ENCODE measurements at regions not wholly inside any gene's neighbourhood (a gene's known extent, or its start where the extent isn't known, plus 50 kb on each side); places are given as distances from the start of the nearest gene placed in this dataset.

GRCh38 chrX:138921031-138921430, 209.5 kb upstream of the FGF13 start:
- Histone ChIP-seq H3K4me3 (no peak overlapping the region), H3K9ac (no peak overlapping the region), H3K79me2 (ENCODE audit: low read depth) (no peaks in the 10 kb centered on the region), H4K20me1 (ENCODE audit: low read depth) (no peaks in the 10 kb centered on the region), H3K4me2 (no peak overlapping the region), H3K27ac (no peak overlapping the region), H3K9me3 (ENCODE audit: low read depth) (no peaks in the 10 kb centered on the region), H3F3A (ENCODE audit: low read depth) (no peaks in the 10 kb centered on the region), H3K4me1 (no peaks in the 10 kb centered on the region), H2AFZ (replicated peaks) (no peak overlapping the region), H3K27me3 (no peaks in the 10 kb centered on the region), H3K36me3 (no peaks in the 10 kb centered on the region)
- Mint-ChIP-seq H3K4me1 (peaks cover 10% of the 10 kb centered on the region), H3K9me3 (no peaks in the 10 kb centered on the region), H3K4me3 (no peak overlapping the region), H3K36me3 (no peaks in the 10 kb centered on the region), H3K27me3 (ENCODE audit: insufficient read depth, low read depth) (no peaks in the 10 kb centered on the region), H3K27ac (no peak overlapping the region)
- TF ChIP-seq EZH2 (IDR thresholded peaks at IDR 0.05) (no peak), EZH2phosphoT487 (IDR thresholded peaks at IDR 0.05) (no peak), CTCF (IDR thresholded peaks at IDR 0.05) (no peak)
- no peak for DNase-seq (ENCODE audit: low spot score)

- H3K9me3 ChIP-seq (ENCODE audit: low read depth): no peaks in the 10 kb centered on the region
- H3K27ac ChIP-seq: no peak overlapping the region
- no peak overlapping the region for H3K27ac Mint-ChIP-seq
- H3F3A ChIP-seq (ENCODE audit: low read depth): no peaks in the 10 kb centered on the region
- H3K27me3 Mint-ChIP-seq (ENCODE audit: insufficient read depth, low read depth): no peaks in the 10 kb centered on the region
- no peaks in the 10 kb centered on the region for H3K79me2 ChIP-seq (ENCODE audit: low read depth)
- H3K4me1 Mint-ChIP-seq: peaks cover 12% of the 10 kb centered on the region
- H3K36me3 ChIP-seq: no peaks in the 10 kb centered on the region
- H4K20me1 ChIP-seq (ENCODE audit: low read depth): no peaks in the 10 kb centered on the region
- H3K27me3 ChIP-seq: no peaks in the 10 kb centered on the region
- TF ChIP-seq CTCF (IDR thresholded peaks at IDR 0.05) (no peak), EZH2phosphoT487 (IDR thresholded peaks at IDR 0.05) (no peak), EZH2 (IDR thresholded peaks at IDR 0.05) (no peak)
- H3K4me3 ChIP-seq: no peak overlapping the region
- H3K4me3 Mint-ChIP-seq: no peak overlapping the region
- no peak overlapping the region for H3K9ac ChIP-seq
- H3K36me3 Mint-ChIP-seq: no peaks in the 10 kb centered on the region
- H3K4me2 ChIP-seq: no peak overlapping the region
- H3K4me1 ChIP-seq: no peaks in the 10 kb centered on the region
- no peak for DNase-seq (ENCODE audit: low spot score)
- no peak overlapping the region for H2AFZ ChIP-seq (replicated peaks)
- no peaks in the 10 kb centered on the region for H3K9me3 Mint-ChIP-seq
These were observed 206.3 kb upstream of the FGF13 start for GRCh38 chrX:138917781-138918180.

- no peaks in the 10 kb centered on the region for H3K4me1 ChIP-seq
- H3K36me3 Mint-ChIP-seq: no peaks in the 10 kb centered on the region
- H3K4me3 ChIP-seq: no peak overlapping the region
- no peaks in the 10 kb centered on the region for H3K36me3 ChIP-seq
- no peak for TF ChIP-seq EZH2phosphoT487 (IDR thresholded peaks at IDR 0.05)
- TF ChIP-seq CTCF (IDR thresholded peaks at IDR 0.05): no peak
- no peak for TF ChIP-seq EZH2 (IDR thresholded peaks at IDR 0.05)
- H2AFZ ChIP-seq (replicated peaks): no peak overlapping the region
- peaks cover 2% of the 10 kb centered on the region for H3K27me3 Mint-ChIP-seq (ENCODE audit: insufficient read depth, low read depth)
- no peak overlapping the region for H3K27ac ChIP-seq
- no peaks in the 10 kb centered on the region for H3F3A ChIP-seq (ENCODE audit: low read depth)
- H3K9me3 ChIP-seq (ENCODE audit: low read depth): no peaks in the 10 kb centered on the region
- no peak for DNase-seq (ENCODE audit: low spot score)
- no peak overlapping the region for H3K4me2 ChIP-seq
- no peak overlapping the region for H3K9ac ChIP-seq
- no peak overlapping the region for H3K27ac Mint-ChIP-seq
- no peaks in the 10 kb centered on the region for H3K27me3 ChIP-seq
- no peaks in the 10 kb centered on the region for H4K20me1 ChIP-seq (ENCODE audit: low read depth)
- no peaks in the 10 kb centered on the region for H3K9me3 Mint-ChIP-seq
- H3K4me3 Mint-ChIP-seq: no peak overlapping the region
- H3K79me2 ChIP-seq (ENCODE audit: low read depth): no peaks in the 10 kb centered on the region
- H3K4me1 Mint-ChIP-seq: peaks cover 25% of the 10 kb centered on the region
These were observed 203.2 kb upstream of the FGF13 start for GRCh38 chrX:138914767-138915166.

GRCh38 chrX:138908577-138908976, 197.1 kb upstream of the FGF13 start:
- Histone ChIP-seq H3K36me3 (no peaks in the 10 kb centered on the region), H3K4me3 (no peak overlapping the region), H3K4me1 (no peaks in the 10 kb centered on the region), H3K4me2 (no peak overlapping the region), H3F3A (ENCODE audit: low read depth) (no peaks in the 10 kb centered on the region), H3K27ac (no peak overlapping the region), H4K20me1 (ENCODE audit: low read depth) (no peaks in the 10 kb centered on the region), H2AFZ (replicated peaks) (no peak overlapping the region), H3K79me2 (ENCODE audit: low read depth) (no peaks in the 10 kb centered on the region), H3K9me3 (ENCODE audit: low read depth) (no peaks in the 10 kb centered on the region), H3K9ac (no peak overlapping the region), H3K27me3 (no peaks in the 10 kb centered on the region)
- TF ChIP-seq CTCF (IDR thresholded peaks at IDR 0.05) (no peak), EZH2phosphoT487 (IDR thresholded peaks at IDR 0.05) (no peak), EZH2 (IDR thresholded peaks at IDR 0.05) (no peak)
- H3K27ac Mint-ChIP-seq: no peak overlapping the region
- peaks cover 2% of the 10 kb centered on the region for H3K27me3 Mint-ChIP-seq (ENCODE audit: insufficient read depth, low read depth)
- DNase-seq (ENCODE audit: low spot score): no peak
- no peak overlapping the region for H3K4me3 Mint-ChIP-seq
- H3K4me1 Mint-ChIP-seq: peaks cover 17% of the 10 kb centered on the region
- H3K36me3 Mint-ChIP-seq: no peaks in the 10 kb centered on the region
- H3K9me3 Mint-ChIP-seq: no peaks in the 10 kb centered on the region
